Medulla oblongata (tissue), 1 donor: ENCODE measurements at regions not wholly inside any gene's neighbourhood (a gene's known extent, or its start where the extent isn't known, plus 50 kb on each side); places are given as distances from the start of the nearest gene placed in this dataset.

Experiments used
- DNase-seq: peaks from one replicate; pipeline ENCODE4 v3.0.0-alpha.2; 2015; ENCODE audit errors: extremely low spot score

GRCh38 chr3:73964818-73965217 is 340.1 kb upstream of the PDZRN3 start:
- DNase-seq, result no peak

- DNase-seq, result no peak
Measured at GRCh38 chr3:73955494-73956070, 330.8 kb upstream of the PDZRN3 start.

DNA sequence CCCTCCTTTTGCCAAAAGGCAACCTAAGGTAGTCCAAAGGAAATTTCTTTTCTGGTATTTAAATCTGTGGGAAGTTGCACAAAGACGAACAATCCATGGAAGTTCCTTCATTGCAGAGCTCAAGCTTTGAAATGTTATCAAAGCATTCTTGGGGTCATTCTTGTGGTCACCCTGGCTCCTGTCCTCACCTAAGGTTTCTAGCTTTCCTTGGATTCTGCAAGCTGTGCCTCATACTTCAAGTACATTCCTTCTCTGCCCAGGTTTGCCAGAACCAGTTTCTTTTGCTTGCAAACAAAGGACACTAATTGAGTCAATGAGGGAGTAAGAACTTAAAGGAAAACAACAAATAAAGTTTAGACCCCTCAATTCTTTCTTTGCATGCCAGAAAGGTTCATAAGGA is 329.8 kb upstream of the PDZRN3 start:
- no peak for DNase-seq

DNA sequence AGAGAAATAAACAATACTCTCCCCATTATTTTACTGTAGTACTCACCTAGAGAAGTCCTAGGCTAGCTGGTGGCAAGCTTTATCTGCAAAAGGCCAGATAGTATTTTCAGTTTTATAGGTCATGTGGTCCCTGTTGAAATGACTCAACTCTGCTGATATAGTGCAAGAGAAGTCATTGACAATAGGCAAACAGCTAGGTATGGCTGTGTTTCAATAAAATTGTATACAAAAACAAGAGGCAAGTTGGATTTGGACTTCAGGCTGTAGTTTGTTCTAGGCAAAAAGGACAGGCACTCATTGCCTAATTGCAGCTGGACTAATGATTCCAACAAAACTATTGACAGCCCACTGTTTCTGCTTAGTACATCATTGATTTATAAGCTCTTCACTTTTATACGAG is 328.0 kb upstream of the PDZRN3 start:
- DNase-seq, result no peak

GRCh38 chr3:73950865-73951558 is 326.3 kb upstream of the PDZRN3 start:
- no peak for DNase-seq

DNA sequence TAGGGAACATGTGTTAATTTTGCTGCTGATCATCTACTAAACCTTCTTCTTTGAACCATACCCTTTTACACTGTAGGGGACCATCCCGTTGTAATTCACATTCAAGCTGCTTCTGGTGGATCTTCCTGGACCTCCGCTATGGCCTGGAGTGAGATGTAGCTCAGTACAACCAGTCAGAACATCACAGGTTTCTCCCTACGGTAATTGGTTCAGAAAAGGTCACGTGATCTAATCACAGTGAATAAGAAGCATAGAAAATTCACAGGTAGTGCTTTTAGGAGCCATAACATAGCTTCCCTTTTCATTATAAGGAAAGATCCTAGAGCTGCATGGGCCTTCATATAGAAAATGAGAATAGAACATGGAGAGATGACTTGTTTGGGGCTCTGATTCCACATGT is 320.8 kb upstream of the PDZRN3 start:
- no peak for DNase-seq

DNA sequence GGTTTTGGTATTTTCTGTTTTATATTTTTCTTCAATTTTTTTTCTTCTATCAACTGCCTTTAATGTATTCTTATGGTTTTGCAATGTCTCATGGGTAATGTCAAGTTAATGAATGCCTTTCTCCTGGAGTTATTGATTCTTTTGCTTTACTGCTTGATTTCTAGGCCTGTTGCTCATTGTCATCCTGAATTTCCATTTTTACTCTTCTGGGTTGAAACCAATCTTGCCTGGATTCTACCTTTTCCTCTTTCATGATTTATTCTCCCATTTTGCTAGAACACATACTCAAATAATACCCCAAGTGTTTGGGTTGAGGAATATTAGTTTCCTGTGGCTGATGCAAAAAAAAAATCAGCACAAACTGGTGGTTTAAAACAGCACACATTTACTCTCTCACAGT is 315.2 kb upstream of the PDZRN3 start:
- no peak for DNase-seq

DNA sequence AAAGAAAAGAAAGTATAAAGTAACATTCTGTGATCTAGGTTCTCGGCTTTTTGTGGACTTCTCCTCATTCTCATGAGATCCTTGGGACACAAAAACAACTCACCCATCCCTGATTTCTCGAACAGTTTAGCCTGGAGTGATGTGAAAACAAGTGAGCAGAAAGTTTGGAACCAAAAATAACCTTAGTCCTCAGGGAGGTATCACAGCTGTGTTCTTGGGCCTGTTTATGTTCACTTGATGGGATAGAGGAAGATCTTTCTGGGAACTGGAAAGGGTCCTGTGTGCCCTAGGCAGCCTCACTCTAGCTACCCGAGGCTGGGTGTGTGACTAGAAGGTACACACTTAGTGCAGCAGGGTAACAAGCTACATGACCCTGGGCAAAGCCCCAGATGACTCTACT is 308.8 kb upstream of the PDZRN3 start:
- no peak for DNase-seq

GRCh38 chr3:73927203-73927570 is 302.4 kb upstream of the PDZRN3 start:
- DNase-seq, result no peak

- DNase-seq, result no peak
Measured at GRCh38 chr3:73926360-73927202, 301.8 kb upstream of the PDZRN3 start.

GRCh38 chr3:73925011-73925410 is 300.3 kb upstream of the PDZRN3 start:
- DNase-seq, result no peak

DNA sequence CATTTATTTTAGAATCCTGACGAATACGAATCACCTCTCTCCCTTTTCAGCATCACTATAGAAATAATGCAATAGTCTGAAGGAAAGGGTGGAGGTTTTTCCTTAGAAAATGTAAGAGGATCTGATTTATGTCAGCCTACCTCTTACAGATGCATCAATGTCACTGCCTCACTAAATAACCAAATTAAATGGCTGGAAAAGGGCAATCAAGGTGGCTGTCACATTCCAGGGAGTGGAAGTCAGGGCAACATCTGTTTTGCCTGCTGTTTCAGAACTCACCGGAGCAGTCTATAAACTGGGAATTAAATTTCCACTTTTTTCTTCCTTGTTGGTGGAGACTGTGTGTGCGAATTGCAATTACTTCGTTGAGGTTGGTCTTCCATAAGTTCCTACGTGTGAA is 299.3 kb upstream of the PDZRN3 start:
- DNase-seq, result no peak

DNA sequence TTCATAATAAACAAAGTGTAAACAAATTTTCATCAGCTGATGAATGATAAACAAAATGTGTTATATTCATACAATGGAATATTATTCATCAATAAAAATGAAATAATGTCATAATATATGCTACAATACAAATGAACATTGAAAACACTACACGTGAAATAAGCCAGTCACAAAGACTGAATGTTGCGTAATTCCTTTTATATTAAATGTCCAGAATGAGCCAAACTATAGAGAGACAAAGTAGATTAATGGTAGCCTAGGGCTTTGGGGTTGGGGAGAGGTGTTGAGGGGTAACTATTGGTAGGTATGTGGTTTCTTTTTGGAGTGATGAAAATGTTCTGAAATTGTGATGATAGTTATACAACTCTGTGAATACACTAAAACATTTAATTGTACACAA is 292.9 kb upstream of the PDZRN3 start:
- no peak for DNase-seq

- DNase-seq, result no peak
Measured at GRCh38 chr3:73915886-73916285, 291.1 kb upstream of the PDZRN3 start.

- DNase-seq, result no peak
Measured at GRCh38 chr3:73908218-73908617, 283.5 kb upstream of the PDZRN3 start.

DNA sequence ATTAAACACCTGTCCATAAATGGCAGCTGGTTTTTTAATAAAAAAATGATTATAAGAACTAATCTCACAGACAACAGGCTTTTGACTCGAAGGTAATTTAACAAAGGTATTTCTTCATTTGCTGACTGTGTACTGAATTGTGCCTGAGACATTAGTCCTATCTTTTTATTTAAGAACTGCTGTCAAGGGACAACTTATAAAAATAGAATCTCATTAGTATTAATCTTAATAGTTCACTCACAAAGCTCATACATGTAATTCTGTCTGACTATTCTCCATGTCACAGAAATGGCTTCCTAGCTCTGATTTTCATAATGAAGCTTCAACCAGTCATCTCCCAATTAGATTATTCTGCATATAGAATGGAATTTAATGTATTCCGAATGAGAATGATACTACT is 276.9 kb upstream of the PDZRN3 start:
- no peak for DNase-seq

DNA sequence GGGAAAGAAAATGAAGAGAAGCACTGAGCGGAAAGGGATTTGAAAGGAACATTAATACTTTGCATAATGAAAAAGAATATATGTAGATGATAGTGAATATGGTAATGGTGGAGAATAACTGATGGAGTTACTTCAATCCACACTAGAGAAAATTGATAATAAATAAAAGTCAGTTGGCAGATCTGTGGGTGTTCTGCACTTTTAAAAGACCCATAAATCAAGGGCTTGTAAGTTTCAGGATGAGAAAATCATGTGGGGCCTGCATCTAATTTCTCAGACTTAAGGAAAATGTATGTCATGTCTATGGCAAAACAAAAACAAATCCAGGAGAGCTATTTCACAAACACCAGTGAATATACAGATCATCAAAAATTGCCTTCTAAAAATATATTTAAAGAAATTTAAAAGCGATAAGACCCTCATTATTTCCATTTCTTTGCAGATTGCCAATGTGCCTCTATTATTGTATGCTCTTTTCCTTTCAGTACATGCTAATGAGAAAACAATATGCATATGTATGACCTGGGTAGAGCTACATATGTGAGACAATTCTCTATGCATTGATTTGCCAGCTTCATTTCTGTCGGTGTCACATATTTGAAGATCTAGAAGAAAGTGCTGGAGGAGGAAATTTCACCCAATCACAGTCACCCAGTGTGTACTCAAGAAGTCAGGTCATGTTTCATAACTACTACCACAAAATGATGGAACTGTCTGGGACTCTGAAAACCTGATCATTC is 269.9 kb upstream of the PDZRN3 start:
- DNase-seq, result no peak

- DNase-seq, result no peak
Measured at GRCh38 chr3:73893089-73893488, 268.3 kb upstream of the PDZRN3 start.

DNA sequence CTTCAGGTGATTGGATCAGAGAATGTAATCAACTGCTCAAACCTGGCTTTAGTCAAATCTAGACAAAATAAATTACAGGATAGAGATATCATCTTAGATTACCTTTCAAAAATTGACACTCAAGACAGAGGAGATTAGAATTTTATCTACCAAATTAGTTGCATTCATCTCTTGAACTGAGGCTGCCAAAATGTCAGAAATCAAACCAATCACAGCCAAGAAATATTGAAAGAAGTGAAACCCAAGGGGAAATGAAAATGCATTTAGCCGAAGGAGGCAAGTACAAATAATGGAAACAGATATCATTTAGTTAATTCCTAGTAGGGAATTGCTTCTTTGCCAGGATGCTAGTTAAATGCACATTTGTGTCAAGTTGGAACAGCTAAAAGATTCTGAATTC is 261.1 kb upstream of the PDZRN3 start:
- DNase-seq, result no peak

DNA sequence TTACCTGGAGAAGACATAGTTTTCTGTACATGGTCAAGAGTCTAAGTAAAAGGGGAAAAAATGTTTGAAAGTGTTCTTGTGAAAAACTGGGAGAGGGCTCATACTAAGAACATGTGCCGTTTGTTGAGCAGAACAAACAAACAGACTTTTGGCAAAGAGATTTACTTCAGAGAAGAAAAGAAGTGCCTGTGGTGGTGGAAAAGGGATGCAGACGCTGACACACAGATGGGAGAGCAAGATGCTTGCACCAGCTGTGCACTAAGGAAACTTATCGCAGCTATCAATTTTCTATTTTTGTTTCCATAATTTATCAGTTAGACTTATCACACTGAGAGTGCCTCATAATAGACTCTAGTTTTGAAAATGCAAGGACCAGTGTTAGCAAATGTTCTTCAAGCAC is 259.6 kb upstream of the PDZRN3 start:
- DNase-seq, result no peak

DNA sequence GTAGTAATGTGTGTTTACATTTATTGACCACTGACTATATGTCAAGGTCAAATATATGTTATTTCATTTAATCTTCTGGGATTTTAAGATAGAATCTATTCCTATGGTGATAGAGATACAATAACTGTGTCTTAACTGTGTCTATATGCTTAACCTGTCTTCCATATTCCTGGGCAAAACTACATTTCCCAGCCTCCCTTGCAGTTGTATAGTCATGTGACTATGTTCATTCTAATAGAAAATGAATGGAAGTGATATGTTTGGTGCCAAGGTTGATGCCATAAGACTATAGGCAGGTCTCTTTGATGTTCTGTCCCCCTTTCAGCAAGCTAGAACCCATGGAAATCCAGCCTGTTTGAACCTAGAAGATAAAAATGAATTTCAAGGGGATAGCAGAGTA is 258.8 kb upstream of the PDZRN3 start:
- no peak for DNase-seq

GRCh38 chr3:73874606-73875369 is 250.0 kb upstream of the PDZRN3 start:
- no peak for DNase-seq
